ENCODE measurements at regions not wholly inside any gene's neighbourhood (a gene's known extent, or its start where the extent isn't known, plus 50 kb on each side); places are given as distances from the start of the nearest gene placed in this dataset.
"Not testable (repeated sequence)": the region's sequence is repeated elsewhere in the genome, so short reads cannot be mapped to it uniquely, and the experiment has no call there.

- TF ChIP-seq CTCF (IDR thresholded peaks at IDR 0.05; ENCODE audit: borderline replicate concordance, insufficient read depth, low read depth, low read length): no peak
- no peak overlapping the region for H3K4me3 ChIP-seq (ENCODE audit: low read depth, low read length)
Measured at GRCh38 chr6:144566868-144567615, 281.9 kb downstream of the UTRN start.

GRCh38 chr6:144568241-144568640 lies 283.1 kb downstream of the UTRN start:
- no peak overlapping the region for H3K4me3 ChIP-seq (ENCODE audit: low read depth, low read length)
- TF ChIP-seq CTCF (IDR thresholded peaks at IDR 0.05; ENCODE audit: borderline replicate concordance, insufficient read depth, low read depth, low read length): no peak

GRCh38 chr6:144572541-144572940 lies 287.4 kb downstream of the UTRN start:
- not testable (repeated sequence) for H3K4me3 ChIP-seq (ENCODE audit: low read depth, low read length)

- no peak for TF ChIP-seq CTCF (IDR thresholded peaks at IDR 0.05; ENCODE audit: borderline replicate concordance, insufficient read depth, low read depth, low read length)
- H3K4me3 ChIP-seq (ENCODE audit: low read depth, low read length): no peak overlapping the region
Measured at GRCh38 chr6:144574796-144575195, 289.7 kb downstream of the UTRN start.

GRCh38 chr6:144575327-144575726 lies 290.2 kb downstream of the UTRN start:
- no peak for TF ChIP-seq CTCF (IDR thresholded peaks at IDR 0.05; ENCODE audit: borderline replicate concordance, insufficient read depth, low read depth, low read length)
- no peak overlapping the region for H3K4me3 ChIP-seq (ENCODE audit: low read depth, low read length)

GRCh38 chr6:144576871-144577270 lies 291.7 kb downstream of the UTRN start:
- TF ChIP-seq CTCF (IDR thresholded peaks at IDR 0.05; ENCODE audit: borderline replicate concordance, insufficient read depth, low read depth, low read length): no peak
- no peak overlapping the region for H3K4me3 ChIP-seq (ENCODE audit: low read depth, low read length)

GRCh38 chr6:144578385-144579350 lies 293.5 kb downstream of the UTRN start:
- no peak for TF ChIP-seq CTCF (IDR thresholded peaks at IDR 0.05; ENCODE audit: borderline replicate concordance, insufficient read depth, low read depth, low read length)

More at GRCh38 chr6:144578385-144579350, 293.5 kb downstream of the UTRN start:
- no peak overlapping the region for H3K4me3 ChIP-seq (ENCODE audit: low read depth, low read length)
